ENCODE measurements at regions not wholly inside any gene's neighbourhood (a gene's known extent, or its start where the extent isn't known, plus 50 kb on each side); places are given as distances from the start of the nearest gene placed in this dataset.
"Not testable (repeated sequence)": the region's sequence is repeated elsewhere in the genome, so short reads cannot be mapped to it uniquely, and the experiment has no call there.

GRCh38 chr15:88965097-88965496 lies 51.9 kb upstream of the MFGE8 start:
- intact Hi-C loops (cut with DNase I, micrococcal nuclease); H3K4me3 ChIP-seq; ATAC-seq; DNase-seq; H3K4me1 ChIP-seq (ENCODE audit: low read depth); H3K36me3 ChIP-seq (ENCODE audit: low read depth): not testable (repeated sequence)
- H3K9me3 ChIP-seq, result peaks cover 17% of the 10 kb centered on the region

GRCh38 chr15:88970232-88970631 lies 57.1 kb upstream of the MFGE8 start:
- H3K4me1 ChIP-seq (ENCODE audit: low read depth), result no peaks in the 10 kb centered on the region
- no peak for ATAC-seq
- DNase-seq, result no peak
- H3K4me3 ChIP-seq, result no peak overlapping the region
- intact Hi-C loops (cut with DNase I, micrococcal nuclease), result no loop called here
- no peaks in the 10 kb centered on the region for H3K36me3 ChIP-seq (ENCODE audit: low read depth)
- TF ChIP-seq CTCF (IDR thresholded peaks at IDR 0.05), result no peak
- H3K9me3 ChIP-seq, result peaks cover 7% of the 10 kb centered on the region

GRCh38 chr15:88974392-88974791 lies 61.2 kb upstream of the MFGE8 start:
- no peak overlapping the region for H3K4me3 ChIP-seq
- H3K36me3 ChIP-seq (ENCODE audit: low read depth), result no peaks in the 10 kb centered on the region
- ATAC-seq (no peak), DNase-seq (no peak)
- no peaks in the 10 kb centered on the region for H3K4me1 ChIP-seq (ENCODE audit: low read depth)
- H3K9me3 ChIP-seq, result no peaks in the 10 kb centered on the region
- TF ChIP-seq CTCF (IDR thresholded peaks at IDR 0.05), result no peak
- intact Hi-C loops (cut with DNase I, micrococcal nuclease), result no loop called here

- Histone ChIP-seq H3K9me3 (no peaks in the 10 kb centered on the region), H3K4me1 (ENCODE audit: low read depth) (no peaks in the 10 kb centered on the region), H3K4me3 (no peak overlapping the region), H3K36me3 (ENCODE audit: low read depth) (no peaks in the 10 kb centered on the region)
- ATAC-seq (no peak), DNase-seq (no peak)
- no peak for TF ChIP-seq CTCF (IDR thresholded peaks at IDR 0.05)
- intact Hi-C loops (cut with DNase I, micrococcal nuclease), result no loop called here
These were observed 62.7 kb upstream of the MFGE8 start for GRCh38 chr15:88975891-88976290.

- DNase-seq (no peak), ATAC-seq (no peak)
- no peaks in the 10 kb centered on the region for H3K4me1 ChIP-seq (ENCODE audit: low read depth)
- no peak overlapping the region for H3K4me3 ChIP-seq
- no peak for TF ChIP-seq CTCF (IDR thresholded peaks at IDR 0.05)
- no peaks in the 10 kb centered on the region for H3K9me3 ChIP-seq
- intact Hi-C loops (cut with DNase I, micrococcal nuclease), result no loop called here
- no peaks in the 10 kb centered on the region for H3K36me3 ChIP-seq (ENCODE audit: low read depth)
These were observed 63.5 kb upstream of the MFGE8 start for GRCh38 chr15:88976656-88977055.

- H3K4me3 ChIP-seq, result no peak overlapping the region
- H3K9me3 ChIP-seq, result no peaks in the 10 kb centered on the region
- no peak for DNase-seq
- no peak for TF ChIP-seq CTCF (IDR thresholded peaks at IDR 0.05)
- intact Hi-C loops (cut with DNase I, micrococcal nuclease), result no loop called here
- no peak for ATAC-seq
- H3K4me1 ChIP-seq (ENCODE audit: low read depth), result no peaks in the 10 kb centered on the region
- H3K36me3 ChIP-seq (ENCODE audit: low read depth), result no peaks in the 10 kb centered on the region
These were observed 66.5 kb upstream of the MFGE8 start for GRCh38 chr15:88979674-88980073.

Measured in mucosa of descending colon (tissue), 3 donors.